H1 (cell line): ENCODE measurements at regions not wholly inside any gene's neighbourhood (a gene's known extent, or its start where the extent isn't known, plus 50 kb on each side); places are given as distances from the start of the nearest gene placed in this dataset.

Experiments used
- FOSL1 ChIP-seq: IDR thresholded peaks from 2 replicates; pipeline ENCODE4 v1.6.1; 2011; ENCODE audit warnings: mild to moderate bottlenecking, low read depth, low read length, moderate library complexity; ENCODE audit not compliant: insufficient read depth
- RAD21 ChIP-seq, 2 experiments: IDR thresholded peaks in 1 of 2; conservative IDR thresholded peaks in 1 of 2; 2 replicates each; pipeline ENCODE4 v1.6.1; 2011; ENCODE audit warnings: low read depth in 2 of 2, low read length in 2 of 2, improper control_type of control experiment in 1 of 2, inconsistent platforms in 1 of 2, mild to moderate bottlenecking in 1 of 2, moderate library complexity in 1 of 2
- SP4 ChIP-seq: IDR thresholded peaks from 2 replicates; pipeline ENCODE4 v1.6.1; 2012; ENCODE audit warnings: low read length, inconsistent platforms
- TF ChIP-seq, protein P1 (sequence below): IDR thresholded peaks from 2 replicates; pipeline ENCODE4 v1.6.1; 2012; ENCODE audit warnings: inconsistent platforms
- TF ChIP-seq, protein P2 (sequence below): fragments of 300-600 bp; sonication (generic); IDR thresholded peaks from 2 replicates; pipeline ENCODE4 v1.7.1; 2012; ENCODE audit warnings: low read length, moderate library complexity, mild to moderate bottlenecking, inconsistent platforms; ENCODE audit not compliant: insufficient replicate concordance

DNA sequence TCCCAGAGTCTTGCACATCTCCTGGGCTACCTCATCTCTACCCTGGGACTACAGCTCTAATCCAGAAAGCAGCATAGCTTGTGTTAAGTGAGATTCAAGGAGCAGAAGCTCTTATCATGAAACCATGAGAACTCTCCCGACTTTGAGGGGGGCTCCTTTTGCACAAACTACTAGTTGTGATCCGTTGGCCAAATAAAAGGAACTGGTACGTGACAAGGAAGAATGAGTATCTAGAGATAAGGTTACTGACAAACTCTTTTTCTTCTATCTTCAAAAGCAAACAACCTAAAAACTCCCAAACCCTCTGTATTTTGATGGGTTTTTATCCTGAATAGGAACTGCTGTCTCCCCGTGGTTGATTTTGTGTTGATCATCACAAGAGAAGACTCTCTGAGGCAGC lies 168.5 kb downstream of the SLC24A2 start (continued):
- TF ChIP-seq, protein P1, sequence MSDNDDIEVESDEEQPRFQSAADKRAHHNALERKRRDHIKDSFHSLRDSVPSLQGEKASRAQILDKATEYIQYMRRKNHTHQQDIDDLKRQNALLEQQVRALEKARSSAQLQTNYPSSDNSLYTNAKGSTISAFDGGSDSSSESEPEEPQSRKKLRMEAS, result no peak
- TF ChIP-seq SP4 (no peak), RAD21 (IDR thresholded peaks at IDR 0.05 in 1 of 2, conservative IDR thresholded peaks at IDR 0.05 in 1 of 2; ENCODE audit: low read depth in 2 of 2, low read length in 2 of 2) (no peak), FOSL1 (no peak)
- TF ChIP-seq, protein P2, sequence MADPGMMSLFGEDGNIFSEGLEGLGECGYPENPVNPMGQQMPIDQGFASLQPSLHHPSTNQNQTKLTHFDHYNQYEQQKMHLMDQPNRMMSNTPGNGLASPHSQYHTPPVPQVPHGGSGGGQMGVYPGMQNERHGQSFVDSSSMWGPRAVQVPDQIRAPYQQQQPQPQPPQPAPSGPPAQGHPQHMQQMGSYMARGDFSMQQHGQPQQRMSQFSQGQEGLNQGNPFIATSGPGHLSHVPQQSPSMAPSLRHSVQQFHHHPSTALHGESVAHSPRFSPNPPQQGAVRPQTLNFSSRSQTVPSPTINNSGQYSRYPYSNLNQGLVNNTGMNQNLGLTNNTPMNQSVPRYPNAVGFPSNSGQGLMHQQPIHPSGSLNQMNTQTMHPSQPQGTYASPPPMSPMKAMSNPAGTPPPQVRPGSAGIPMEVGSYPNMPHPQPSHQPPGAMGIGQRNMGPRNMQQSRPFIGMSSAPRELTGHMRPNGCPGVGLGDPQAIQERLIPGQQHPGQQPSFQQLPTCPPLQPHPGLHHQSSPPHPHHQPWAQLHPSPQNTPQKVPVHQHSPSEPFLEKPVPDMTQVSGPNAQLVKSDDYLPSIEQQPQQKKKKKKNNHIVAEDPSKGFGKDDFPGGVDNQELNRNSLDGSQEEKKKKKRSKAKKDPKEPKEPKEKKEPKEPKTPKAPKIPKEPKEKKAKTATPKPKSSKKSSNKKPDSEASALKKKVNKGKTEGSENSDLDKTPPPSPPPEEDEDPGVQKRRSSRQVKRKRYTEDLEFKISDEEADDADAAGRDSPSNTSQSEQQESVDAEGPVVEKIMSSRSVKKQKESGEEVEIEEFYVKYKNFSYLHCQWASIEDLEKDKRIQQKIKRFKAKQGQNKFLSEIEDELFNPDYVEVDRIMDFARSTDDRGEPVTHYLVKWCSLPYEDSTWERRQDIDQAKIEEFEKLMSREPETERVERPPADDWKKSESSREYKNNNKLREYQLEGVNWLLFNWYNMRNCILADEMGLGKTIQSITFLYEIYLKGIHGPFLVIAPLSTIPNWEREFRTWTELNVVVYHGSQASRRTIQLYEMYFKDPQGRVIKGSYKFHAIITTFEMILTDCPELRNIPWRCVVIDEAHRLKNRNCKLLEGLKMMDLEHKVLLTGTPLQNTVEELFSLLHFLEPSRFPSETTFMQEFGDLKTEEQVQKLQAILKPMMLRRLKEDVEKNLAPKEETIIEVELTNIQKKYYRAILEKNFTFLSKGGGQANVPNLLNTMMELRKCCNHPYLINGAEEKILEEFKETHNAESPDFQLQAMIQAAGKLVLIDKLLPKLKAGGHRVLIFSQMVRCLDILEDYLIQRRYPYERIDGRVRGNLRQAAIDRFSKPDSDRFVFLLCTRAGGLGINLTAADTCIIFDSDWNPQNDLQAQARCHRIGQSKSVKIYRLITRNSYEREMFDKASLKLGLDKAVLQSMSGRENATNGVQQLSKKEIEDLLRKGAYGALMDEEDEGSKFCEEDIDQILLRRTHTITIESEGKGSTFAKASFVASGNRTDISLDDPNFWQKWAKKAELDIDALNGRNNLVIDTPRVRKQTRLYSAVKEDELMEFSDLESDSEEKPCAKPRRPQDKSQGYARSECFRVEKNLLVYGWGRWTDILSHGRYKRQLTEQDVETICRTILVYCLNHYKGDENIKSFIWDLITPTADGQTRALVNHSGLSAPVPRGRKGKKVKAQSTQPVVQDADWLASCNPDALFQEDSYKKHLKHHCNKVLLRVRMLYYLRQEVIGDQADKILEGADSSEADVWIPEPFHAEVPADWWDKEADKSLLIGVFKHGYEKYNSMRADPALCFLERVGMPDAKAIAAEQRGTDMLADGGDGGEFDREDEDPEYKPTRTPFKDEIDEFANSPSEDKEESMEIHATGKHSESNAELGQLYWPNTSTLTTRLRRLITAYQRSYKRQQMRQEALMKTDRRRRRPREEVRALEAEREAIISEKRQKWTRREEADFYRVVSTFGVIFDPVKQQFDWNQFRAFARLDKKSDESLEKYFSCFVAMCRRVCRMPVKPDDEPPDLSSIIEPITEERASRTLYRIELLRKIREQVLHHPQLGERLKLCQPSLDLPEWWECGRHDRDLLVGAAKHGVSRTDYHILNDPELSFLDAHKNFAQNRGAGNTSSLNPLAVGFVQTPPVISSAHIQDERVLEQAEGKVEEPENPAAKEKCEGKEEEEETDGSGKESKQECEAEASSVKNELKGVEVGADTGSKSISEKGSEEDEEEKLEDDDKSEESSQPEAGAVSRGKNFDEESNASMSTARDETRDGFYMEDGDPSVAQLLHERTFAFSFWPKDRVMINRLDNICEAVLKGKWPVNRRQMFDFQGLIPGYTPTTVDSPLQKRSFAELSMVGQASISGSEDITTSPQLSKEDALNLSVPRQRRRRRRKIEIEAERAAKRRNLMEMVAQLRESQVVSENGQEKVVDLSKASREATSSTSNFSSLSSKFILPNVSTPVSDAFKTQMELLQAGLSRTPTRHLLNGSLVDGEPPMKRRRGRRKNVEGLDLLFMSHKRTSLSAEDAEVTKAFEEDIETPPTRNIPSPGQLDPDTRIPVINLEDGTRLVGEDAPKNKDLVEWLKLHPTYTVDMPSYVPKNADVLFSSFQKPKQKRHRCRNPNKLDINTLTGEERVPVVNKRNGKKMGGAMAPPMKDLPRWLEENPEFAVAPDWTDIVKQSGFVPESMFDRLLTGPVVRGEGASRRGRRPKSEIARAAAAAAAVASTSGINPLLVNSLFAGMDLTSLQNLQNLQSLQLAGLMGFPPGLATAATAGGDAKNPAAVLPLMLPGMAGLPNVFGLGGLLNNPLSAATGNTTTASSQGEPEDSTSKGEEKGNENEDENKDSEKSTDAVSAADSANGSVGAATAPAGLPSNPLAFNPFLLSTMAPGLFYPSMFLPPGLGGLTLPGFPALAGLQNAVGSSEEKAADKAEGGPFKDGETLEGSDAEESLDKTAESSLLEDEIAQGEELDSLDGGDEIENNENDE, result no peak
